GM12891 (cell line): ENCODE measurements at regions not wholly inside any gene's neighbourhood (a gene's known extent, or its start where the extent isn't known, plus 50 kb on each side); places are given as distances from the start of the nearest gene placed in this dataset.
A peak's percentile ranks its signal among the peaks of the same experiment; 100 is the strongest.
"Not testable (repeated sequence)": the region's sequence is repeated elsewhere in the genome, so short reads cannot be mapped to it uniquely, and the experiment has no call there.

Experiments used
- DNase-seq: peaks from one replicate; pipeline ENCODE4 v3.0.0; 2011; ENCODE audit warnings: low spot score; ENCODE audit not compliant: insufficient read length
- FAIRE-seq: peaks from 2 replicates; lab custom pipeline; 2011; peaks lifted over from hg19 to GRCh38; lab: Jason Lieb, UNC
- PAX5 ChIP-seq: IDR thresholded peaks from 2 replicates; pipeline ENCODE4 v1.6.1; 2011; ENCODE audit warnings: low read length, moderate library complexity, mild to moderate bottlenecking; ENCODE audit not compliant: insufficient read depth, severe bottlenecking
- POLR2A ChIP-seq: IDR thresholded peaks from 2 replicates; pipeline ENCODE4 v1.6.1; 2011; ENCODE audit warnings: low read depth, low read length, control low read depth
- POLR2AphosphoS5 ChIP-seq: IDR thresholded peaks from 2 replicates; pipeline ENCODE4 v1.6.1; 2011; ENCODE audit warnings: low read depth, low read length, control low read depth
- POU2F2 ChIP-seq: IDR thresholded peaks from 2 replicates; pipeline ENCODE4 v1.6.1; 2011; ENCODE audit warnings: low read depth, mild to moderate bottlenecking, control low read depth, low read length, moderate library complexity
- SPI1 ChIP-seq: IDR thresholded peaks from 2 replicates; pipeline ENCODE4 v1.6.1; 2011; ENCODE audit warnings: low read depth, low read length, control low read depth
- TAF1 ChIP-seq: IDR thresholded peaks from 2 replicates; pipeline ENCODE4 v1.6.1; 2011; ENCODE audit warnings: low read depth, low read length, control low read depth

GRCh38 chr9:36463467-36463866, 63.4 kb upstream of the RNF38 start:
- DNase-seq (no peak), FAIRE-seq (no peak)
- TF ChIP-seq POLR2AphosphoS5 (no peak), PAX5 (no peak), POLR2A (no peak)

- no peak for FAIRE-seq
- DNase-seq = no peak
- TF ChIP-seq POLR2A (no peak), PAX5 (no peak), TAF1 (no peak), SPI1 (no peak), POLR2AphosphoS5 (no peak), POU2F2 (no peak)
Observed at GRCh38 chr9:36462245-36462644, 62.2 kb upstream of the RNF38 start.

GRCh38 chr9:36461323-36461722, 61.3 kb upstream of the RNF38 start:
- FAIRE-seq = no peak
- no peak for DNase-seq
- TF ChIP-seq POU2F2 = no peak
- TF ChIP-seq PAX5 = no peak
- TF ChIP-seq POLR2A = no peak
- TF ChIP-seq SPI1 = no peak
- no peak for TF ChIP-seq POLR2AphosphoS5
- TF ChIP-seq TAF1 = no peak

- DNase-seq = not testable (repeated sequence)
- FAIRE-seq = peak; percentile 72
- TF ChIP-seq SPI1 = 0 out of 2 replicates have a peak, but pooled peaks have one; percentile 8
Observed at GRCh38 chr9:36458430-36458915, 58.4 kb upstream of the RNF38 start.

GRCh38 chr9:36457836-36458429, 57.9 kb upstream of the RNF38 start:
- DNase-seq = no peak
- FAIRE-seq = no peak
- no peak for TF ChIP-seq POU2F2

- no peak for TF ChIP-seq PAX5
- no peak for TF ChIP-seq POLR2AphosphoS5
- no peak for TF ChIP-seq POLR2A
- no peak for TF ChIP-seq TAF1
- no peak for TF ChIP-seq POU2F2
- no peak for TF ChIP-seq SPI1
- FAIRE-seq = peak; percentile 23
- DNase-seq = no peak
Observed at GRCh38 chr9:36456480-36457065, 56.5 kb upstream of the RNF38 start.

GRCh38 chr9:36451949-36452348, 51.9 kb upstream of the RNF38 start:
- TF ChIP-seq TAF1 (no peak), POLR2AphosphoS5 (no peak), PAX5 (no peak), POU2F2 (no peak), SPI1 (no peak), POLR2A (no peak)
- FAIRE-seq (no peak), DNase-seq (no peak)

- FAIRE-seq = peak; percentile 26
- no peak for DNase-seq
- TF ChIP-seq PAX5 = no peak
- TF ChIP-seq POLR2A = no peak
- no peak for TF ChIP-seq TAF1
- TF ChIP-seq POLR2AphosphoS5 = no peak
- TF ChIP-seq SPI1 = no peak
Observed at GRCh38 chr9:36450110-36450732, 50.2 kb upstream of the RNF38 start.
